ENCODE measurements at regions not wholly inside any gene's neighbourhood (a gene's known extent, or its start where the extent isn't known, plus 50 kb on each side); places are given as distances from the start of the nearest gene placed in this dataset.

GRCh38 chr21:27477296-27477695 is 510.4 kb upstream of the ADAMTS5 start:
- Histone ChIP-seq H3K27me3 (ENCODE audit: insufficient read depth, low read length) (no peaks in the 10 kb centered on the region), H3K27ac (ENCODE audit: low read depth, low read length) (no peak overlapping the region), H3K36me3 (ENCODE audit: insufficient read depth, low read length) (no peaks in the 10 kb centered on the region), H3K4me3 (ENCODE audit: low read length) (no peak overlapping the region), H3K9me3 (ENCODE audit: insufficient read depth, low read depth, low read length) (no peaks in the 10 kb centered on the region), H3K4me1 (ENCODE audit: insufficient read depth, low read length) (no peaks in the 10 kb centered on the region), H3K9ac (ENCODE audit: low read depth, low read length) (no peak overlapping the region)
- no CpG with 5 or more reads among the region's 2 CpGs for WGBS

GRCh38 chr21:27476696-27477095 is 509.8 kb upstream of the ADAMTS5 start:
- Histone ChIP-seq H3K4me1 (ENCODE audit: insufficient read depth, low read length) (no peaks in the 10 kb centered on the region), H3K4me3 (ENCODE audit: low read length) (no peak overlapping the region), H3K27me3 (ENCODE audit: insufficient read depth, low read length) (no peaks in the 10 kb centered on the region), H3K9me3 (ENCODE audit: insufficient read depth, low read depth, low read length) (no peaks in the 10 kb centered on the region), H3K9ac (ENCODE audit: low read depth, low read length) (no peak overlapping the region), H3K27ac (ENCODE audit: low read depth, low read length) (no peak overlapping the region), H3K36me3 (ENCODE audit: insufficient read depth, low read length) (no peaks in the 10 kb centered on the region)
- WGBS, result 75% methylated on average over 1 of the region's 1 CpG

GRCh38 chr21:27475363-27475955 is 508.6 kb upstream of the ADAMTS5 start:
- H3K27me3 ChIP-seq (ENCODE audit: insufficient read depth, low read length), result no peaks in the 10 kb centered on the region
- H3K27ac ChIP-seq (ENCODE audit: low read depth, low read length), result no peak overlapping the region
- H3K9me3 ChIP-seq (ENCODE audit: insufficient read depth, low read depth, low read length), result no peaks in the 10 kb centered on the region
- 98% methylated on average over 7 of the region's 7 CpGs for WGBS
- no peaks in the 10 kb centered on the region for H3K4me1 ChIP-seq (ENCODE audit: insufficient read depth, low read length)
- no peak overlapping the region for H3K9ac ChIP-seq (ENCODE audit: low read depth, low read length)
- H3K36me3 ChIP-seq (ENCODE audit: insufficient read depth, low read length), result no peaks in the 10 kb centered on the region
- no peak overlapping the region for H3K4me3 ChIP-seq (ENCODE audit: low read length)

GRCh38 chr21:27467366-27467765 is 500.5 kb upstream of the ADAMTS5 start:
- H3K9me3 ChIP-seq (ENCODE audit: insufficient read depth, low read depth, low read length), result no peaks in the 10 kb centered on the region
- H3K4me1 ChIP-seq (ENCODE audit: insufficient read depth, low read length), result no peaks in the 10 kb centered on the region
- 95% methylated on average over 1 of the region's 2 CpGs for WGBS

GRCh38 chr21:27466140-27466539 is 499.3 kb upstream of the ADAMTS5 start:
- Histone ChIP-seq H3K27me3 (ENCODE audit: insufficient read depth, low read length) (no peaks in the 10 kb centered on the region), H3K4me1 (ENCODE audit: insufficient read depth, low read length) (no peaks in the 10 kb centered on the region), H3K9me3 (ENCODE audit: insufficient read depth, low read depth, low read length) (no peaks in the 10 kb centered on the region), H3K36me3 (ENCODE audit: insufficient read depth, low read length) (no peaks in the 10 kb centered on the region), H3K4me3 (ENCODE audit: low read length) (no peak overlapping the region), H3K9ac (ENCODE audit: low read depth, low read length) (no peak overlapping the region), H3K27ac (ENCODE audit: low read depth, low read length) (no peak overlapping the region)
- WGBS, result 85% methylated on average over 3 of the region's 3 CpGs

More at GRCh38 chr21:27467366-27467765, 500.5 kb upstream of the ADAMTS5 start:
- H3K27me3 ChIP-seq (ENCODE audit: insufficient read depth, low read length), result no peaks in the 10 kb centered on the region
- no peak overlapping the region for H3K4me3 ChIP-seq (ENCODE audit: low read length)
- no peaks in the 10 kb centered on the region for H3K36me3 ChIP-seq (ENCODE audit: insufficient read depth, low read length)
- H3K9ac ChIP-seq (ENCODE audit: low read depth, low read length), result no peak overlapping the region
- no peak overlapping the region for H3K27ac ChIP-seq (ENCODE audit: low read depth, low read length)

- WGBS, result no CpG with 5 or more reads among the region's 1 CpG
- Histone ChIP-seq H3K4me1 (ENCODE audit: insufficient read depth, low read length) (no peaks in the 10 kb centered on the region), H3K4me3 (ENCODE audit: low read length) (no peak overlapping the region), H3K9ac (ENCODE audit: low read depth, low read length) (no peak overlapping the region), H3K27ac (ENCODE audit: low read depth, low read length) (no peak overlapping the region), H3K27me3 (ENCODE audit: insufficient read depth, low read length) (no peaks in the 10 kb centered on the region), H3K36me3 (ENCODE audit: insufficient read depth, low read length) (no peaks in the 10 kb centered on the region), H3K9me3 (ENCODE audit: insufficient read depth, low read depth, low read length) (no peaks in the 10 kb centered on the region)
Observed at GRCh38 chr21:27464648-27465047, 497.8 kb upstream of the ADAMTS5 start.

- Histone ChIP-seq H3K27ac (ENCODE audit: low read depth, low read length) (no peak overlapping the region), H3K27me3 (ENCODE audit: insufficient read depth, low read length) (no peaks in the 10 kb centered on the region), H3K4me1 (ENCODE audit: insufficient read depth, low read length) (no peaks in the 10 kb centered on the region), H3K9me3 (ENCODE audit: insufficient read depth, low read depth, low read length) (no peaks in the 10 kb centered on the region), H3K9ac (ENCODE audit: low read depth, low read length) (no peak overlapping the region), H3K36me3 (ENCODE audit: insufficient read depth, low read length) (no peaks in the 10 kb centered on the region), H3K4me3 (ENCODE audit: low read length) (no peak overlapping the region)
- WGBS, result 81% methylated on average over 2 of the region's 2 CpGs
Observed at GRCh38 chr21:27462726-27463125, 495.8 kb upstream of the ADAMTS5 start.

- Histone ChIP-seq H3K27me3 (ENCODE audit: insufficient read depth, low read length) (no peaks in the 10 kb centered on the region), H3K27ac (ENCODE audit: low read depth, low read length) (no peak overlapping the region), H3K36me3 (ENCODE audit: insufficient read depth, low read length) (no peaks in the 10 kb centered on the region), H3K9me3 (ENCODE audit: insufficient read depth, low read depth, low read length) (no peaks in the 10 kb centered on the region), H3K4me1 (ENCODE audit: insufficient read depth, low read length) (no peaks in the 10 kb centered on the region), H3K4me3 (ENCODE audit: low read length) (no peak overlapping the region), H3K9ac (ENCODE audit: low read depth, low read length) (no peak overlapping the region)
- WGBS, result 90% methylated on average over 1 of the region's 2 CpGs
Observed at GRCh38 chr21:27454234-27454633, 487.3 kb upstream of the ADAMTS5 start.

- no peaks in the 10 kb centered on the region for H3K9me3 ChIP-seq (ENCODE audit: insufficient read depth, low read depth, low read length)
- 96% methylated on average over 3 of the region's 3 CpGs for WGBS
- no peak overlapping the region for H3K9ac ChIP-seq (ENCODE audit: low read depth, low read length)
- no peak overlapping the region for H3K27ac ChIP-seq (ENCODE audit: low read depth, low read length)
- no peaks in the 10 kb centered on the region for H3K4me1 ChIP-seq (ENCODE audit: insufficient read depth, low read length)
- H3K27me3 ChIP-seq (ENCODE audit: insufficient read depth, low read length), result no peaks in the 10 kb centered on the region
- H3K4me3 ChIP-seq (ENCODE audit: low read length), result no peak overlapping the region
- no peaks in the 10 kb centered on the region for H3K36me3 ChIP-seq (ENCODE audit: insufficient read depth, low read length)
Observed at GRCh38 chr21:27451116-27451515, 484.2 kb upstream of the ADAMTS5 start.

- no peaks in the 10 kb centered on the region for H3K27me3 ChIP-seq (ENCODE audit: insufficient read depth, low read length)
- H3K4me3 ChIP-seq (ENCODE audit: low read length), result no peak overlapping the region
- H3K9ac ChIP-seq (ENCODE audit: low read depth, low read length), result no peak overlapping the region
- H3K4me1 ChIP-seq (ENCODE audit: insufficient read depth, low read length), result no peaks in the 10 kb centered on the region
- H3K36me3 ChIP-seq (ENCODE audit: insufficient read depth, low read length), result no peaks in the 10 kb centered on the region
- 96% methylated on average over 3 of the region's 3 CpGs for WGBS
- H3K27ac ChIP-seq (ENCODE audit: low read depth, low read length), result no peak overlapping the region
- H3K9me3 ChIP-seq (ENCODE audit: insufficient read depth, low read depth, low read length), result no peaks in the 10 kb centered on the region
Observed at GRCh38 chr21:27450216-27450615, 483.3 kb upstream of the ADAMTS5 start.

GRCh38 chr21:27448960-27449359 is 482.1 kb upstream of the ADAMTS5 start:
- Histone ChIP-seq H3K9me3 (ENCODE audit: insufficient read depth, low read depth, low read length) (no peaks in the 10 kb centered on the region), H3K4me1 (ENCODE audit: insufficient read depth, low read length) (no peaks in the 10 kb centered on the region), H3K36me3 (ENCODE audit: insufficient read depth, low read length) (no peaks in the 10 kb centered on the region), H3K27me3 (ENCODE audit: insufficient read depth, low read length) (no peaks in the 10 kb centered on the region), H3K27ac (ENCODE audit: low read depth, low read length) (no peak overlapping the region), H3K9ac (ENCODE audit: low read depth, low read length) (no peak overlapping the region), H3K4me3 (ENCODE audit: low read length) (no peak overlapping the region)
- 85% methylated on average over 7 of the region's 7 CpGs for WGBS

- Histone ChIP-seq H3K4me1 (ENCODE audit: insufficient read depth, low read length) (no peaks in the 10 kb centered on the region), H3K9ac (ENCODE audit: low read depth, low read length) (no peak overlapping the region), H3K36me3 (ENCODE audit: insufficient read depth, low read length) (no peaks in the 10 kb centered on the region), H3K27me3 (ENCODE audit: insufficient read depth, low read length) (no peaks in the 10 kb centered on the region), H3K9me3 (ENCODE audit: insufficient read depth, low read depth, low read length) (no peaks in the 10 kb centered on the region), H3K4me3 (ENCODE audit: low read length) (no peak overlapping the region), H3K27ac (ENCODE audit: low read depth, low read length) (no peak overlapping the region)
- WGBS, result 89% methylated on average over 1 of the region's 1 CpG
Observed at GRCh38 chr21:27447843-27448242, 481.0 kb upstream of the ADAMTS5 start.
